GM12892 (cell line): ENCODE measurements at regions not wholly inside any gene's neighbourhood (a gene's known extent, or its start where the extent isn't known, plus 50 kb on each side); places are given as distances from the start of the nearest gene placed in this dataset.

Experiments used
- POLR2A ChIP-seq: IDR thresholded peaks from 2 replicates; pipeline ENCODE4 v1.6.1; 2011; ENCODE audit warnings: low read depth, low read length, control low read depth
- TAF1 ChIP-seq: IDR thresholded peaks from 2 replicates; pipeline ENCODE4 v1.6.1; 2011; ENCODE audit warnings: low read depth, mild to moderate bottlenecking, control low read depth, low read length, borderline replicate concordance

GRCh38 chr21:27671207-27671606 is 704.3 kb upstream of the ADAMTS5 start:
- no peak for TF ChIP-seq TAF1
- TF ChIP-seq POLR2A, result no peak
